ENCODE measurements at regions not wholly inside any gene's neighbourhood (a gene's known extent, or its start where the extent isn't known, plus 50 kb on each side); places are given as distances from the start of the nearest gene placed in this dataset.
"Not testable (repeated sequence)": the region's sequence is repeated elsewhere in the genome, so short reads cannot be mapped to it uniquely, and the experiment has no call there.

GRCh38 chr16:65760874-65761273 is 605.6 kb upstream of the CDH5 start:
- DNase-seq (ENCODE audit: low read depth in 2 of 3, low spot score in 2 of 3), result no peak

DNA sequence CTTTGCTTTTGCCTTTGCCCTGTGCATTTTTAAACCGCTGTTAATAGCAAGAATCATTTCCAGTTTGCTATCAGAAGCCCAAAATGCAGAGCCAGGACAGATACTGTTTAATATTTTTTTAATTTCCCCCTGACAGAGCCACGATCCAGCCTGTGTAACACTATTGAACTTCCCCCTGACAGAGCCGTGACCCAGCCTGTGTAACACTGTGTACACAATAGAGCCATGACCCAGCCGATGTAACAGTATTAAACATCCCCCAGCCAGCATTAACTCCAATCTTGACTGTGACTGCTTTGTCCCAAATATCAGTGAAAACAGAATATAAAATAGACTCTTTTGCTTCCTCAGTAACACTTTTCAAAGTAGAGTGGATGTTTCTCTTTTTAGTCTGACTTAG is 607.9 kb upstream of the CDH5 start:
- no peak for DNase-seq (ENCODE audit: low read depth in 2 of 3, low spot score in 2 of 3)

DNA sequence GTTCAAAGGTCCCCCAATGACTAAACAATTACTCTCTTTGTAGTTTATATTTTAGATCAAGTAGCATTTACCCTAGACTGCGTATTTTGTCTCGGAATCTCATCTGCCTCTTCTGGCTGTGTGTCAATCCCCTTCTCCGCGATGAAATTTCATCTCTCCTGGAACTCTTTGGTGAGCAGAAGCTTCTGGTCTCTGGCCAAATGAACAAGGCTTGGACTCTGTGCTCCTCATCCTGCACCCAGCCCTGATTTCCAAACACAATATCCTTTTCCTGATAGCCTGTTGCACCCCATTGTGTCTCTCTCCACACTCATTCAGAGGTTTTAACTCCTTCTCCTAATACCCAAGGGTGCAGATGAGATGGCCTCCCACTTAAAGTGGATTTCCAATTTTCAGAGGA is 609.4 kb upstream of the CDH5 start:
- DNase-seq (ENCODE audit: low read depth in 2 of 3, low spot score in 2 of 3), result no peak

DNA sequence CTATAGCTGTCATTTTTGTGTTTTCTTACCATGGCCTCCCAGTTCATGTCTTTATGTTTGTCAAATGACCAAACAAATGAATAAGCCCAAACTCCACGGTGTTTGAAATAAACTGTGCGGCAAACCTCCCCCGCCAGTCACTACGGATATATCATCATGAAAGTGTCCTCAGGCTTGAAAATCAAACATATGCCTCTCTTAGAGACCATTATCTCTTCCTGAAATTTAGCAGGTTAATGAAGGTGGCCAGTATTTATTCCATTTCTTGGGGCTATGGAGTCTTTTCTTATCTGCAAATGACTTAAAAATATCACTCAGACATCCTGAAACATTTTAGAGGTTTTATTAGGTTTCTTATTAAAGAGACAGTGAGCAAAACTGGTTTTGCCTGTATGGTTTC is 610.3 kb upstream of the CDH5 start:
- DNase-seq (ENCODE audit: low read depth in 2 of 3, low spot score in 2 of 3), result no peak

DNA sequence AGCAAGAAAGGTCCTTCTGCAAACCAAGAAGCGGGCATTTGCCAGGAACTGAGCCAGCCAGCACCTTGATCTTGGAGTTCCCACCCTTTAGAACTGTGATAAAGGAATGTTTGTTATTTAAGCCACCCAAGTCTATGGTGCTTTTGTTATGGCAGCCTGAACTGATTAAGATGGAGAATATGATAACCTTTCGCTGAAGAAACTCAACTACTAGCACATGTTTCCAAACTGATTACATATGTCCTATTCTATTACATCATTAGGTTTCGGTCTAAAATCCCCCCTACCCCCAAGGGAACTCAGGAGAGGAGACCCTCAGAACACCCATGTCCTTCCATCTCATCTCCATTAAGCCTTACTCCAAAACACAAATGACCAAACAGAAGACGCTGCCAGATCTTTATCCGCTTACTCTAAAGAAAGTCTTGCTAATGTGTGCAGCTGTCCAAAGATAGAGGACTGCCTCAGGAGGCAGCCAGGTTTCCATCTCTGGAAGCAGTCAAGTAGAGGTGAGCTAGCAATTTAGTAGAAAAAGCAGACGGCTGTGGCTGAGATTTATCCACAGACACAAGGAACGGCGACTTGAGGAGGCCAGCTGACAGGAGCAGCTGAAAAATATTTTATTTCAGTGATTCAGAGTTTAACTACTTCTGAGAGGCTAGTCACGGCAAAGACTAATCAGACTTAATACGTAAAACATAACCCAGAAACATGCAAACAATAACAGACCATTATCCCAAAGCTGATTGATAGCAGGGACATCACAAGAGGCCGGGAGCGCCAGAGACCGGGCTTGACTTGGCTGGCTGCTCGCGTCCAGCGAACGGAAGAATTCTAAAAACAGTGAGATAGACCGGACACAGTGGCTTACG is 611.4 kb upstream of the CDH5 start:
- DNase-seq (ENCODE audit: low read depth in 2 of 3, low spot score in 2 of 3), result no peak

DNA sequence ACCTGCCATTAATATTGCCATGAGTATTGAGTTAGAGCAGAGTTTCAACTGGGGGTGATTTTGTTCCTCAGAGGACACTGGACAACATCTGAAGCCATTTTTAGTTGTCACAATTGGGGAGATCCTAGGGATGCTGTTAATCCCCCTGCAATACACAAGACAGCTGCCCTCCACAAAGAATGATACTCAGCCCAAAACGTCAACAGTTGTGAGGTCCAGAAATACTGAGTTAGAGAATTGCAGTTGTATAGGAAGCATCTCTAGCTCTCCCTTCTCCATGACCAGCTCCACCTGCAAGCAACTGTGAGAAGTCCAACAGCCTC is 614.0 kb upstream of the CDH5 start:
- DNase-seq (ENCODE audit: low read depth in 2 of 3, low spot score in 2 of 3), result no peak

- DNase-seq (ENCODE audit: low read depth in 2 of 3, low spot score in 2 of 3), result no peak
Measured at GRCh38 chr16:65751622-65752521, 614.6 kb upstream of the CDH5 start.

DNA sequence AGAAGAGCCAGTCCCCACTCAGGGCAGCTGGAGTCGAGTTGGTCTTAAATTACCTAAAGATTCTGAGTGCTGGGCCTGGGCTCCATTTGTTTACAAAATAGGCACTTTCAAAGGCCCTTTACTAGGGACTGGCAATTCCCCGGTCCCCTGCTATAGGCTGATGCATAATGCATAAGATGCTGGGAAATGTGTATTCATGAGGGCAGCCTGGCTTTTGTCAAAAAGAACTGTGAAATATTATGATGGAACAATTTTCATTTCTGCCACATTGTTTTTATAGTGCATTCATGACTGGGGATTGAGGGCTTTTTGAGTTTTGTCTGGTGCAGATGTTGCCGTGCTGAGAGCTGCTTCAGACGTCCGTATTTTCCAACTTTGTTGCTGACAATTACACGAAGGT is 617.0 kb upstream of the CDH5 start:
- DNase-seq (ENCODE audit: low read depth in 2 of 3, low spot score in 2 of 3), result no peak

- no peak for DNase-seq (ENCODE audit: low read depth in 2 of 3, low spot score in 2 of 3)
Measured at GRCh38 chr16:65746941-65747340, 619.5 kb upstream of the CDH5 start.

DNA sequence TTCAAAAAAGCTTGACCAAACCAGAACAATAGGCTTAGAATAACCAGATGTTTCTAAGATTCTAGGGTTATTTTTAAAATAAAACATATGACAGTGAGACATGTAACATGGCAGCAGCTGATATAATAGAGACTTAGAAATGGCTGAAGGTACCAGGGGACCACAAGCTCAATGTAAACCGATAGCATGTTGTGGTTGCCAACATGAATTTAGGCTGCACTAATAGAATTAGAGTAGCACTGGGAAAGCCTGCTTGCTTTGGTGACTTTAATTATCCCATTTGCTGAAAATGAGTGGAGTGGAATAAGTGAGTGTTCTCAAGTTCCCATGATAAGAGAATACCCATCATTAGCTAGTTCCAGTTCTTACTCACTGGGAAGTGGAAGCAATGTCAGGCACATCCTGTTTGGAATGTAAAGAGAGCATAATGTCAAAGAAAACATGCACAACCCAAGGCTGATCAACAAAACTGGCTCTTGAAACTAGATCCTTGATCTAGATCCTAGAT is 621.2 kb upstream of the CDH5 start:
- no peak for DNase-seq (ENCODE audit: low read depth in 2 of 3, low spot score in 2 of 3)

DNA sequence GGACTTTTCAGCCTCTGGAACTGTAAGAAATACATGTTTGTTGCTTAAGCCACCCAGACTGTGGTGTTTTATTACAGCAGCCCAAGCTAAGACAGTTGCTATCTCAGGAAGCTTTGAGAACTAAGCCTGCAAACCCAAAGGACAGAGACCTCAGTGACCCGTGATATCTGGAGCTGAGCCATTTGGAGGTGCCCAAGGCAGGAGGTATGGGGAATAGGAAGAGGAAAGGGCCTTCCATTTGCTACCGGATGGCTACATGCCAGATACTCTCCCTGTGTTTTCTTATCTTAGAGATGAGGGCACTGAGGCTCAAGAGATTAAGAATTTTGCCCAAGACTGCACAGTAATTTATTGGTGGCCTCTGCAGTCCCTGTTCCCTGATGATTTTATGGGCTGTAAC is 622.1 kb upstream of the CDH5 start:
- DNase-seq (ENCODE audit: low read depth in 2 of 3, low spot score in 2 of 3), result no peak

GRCh38 chr16:65743558-65743957 is 621.7 kb upstream of the CDH11 start:
- DNase-seq (ENCODE audit: low read depth in 2 of 3, low spot score in 2 of 3), result no peak

GRCh38 chr16:65740711-65741110 is 618.8 kb upstream of the CDH11 start:
- no peak for DNase-seq (ENCODE audit: low read depth in 2 of 3, low spot score in 2 of 3)

DNA sequence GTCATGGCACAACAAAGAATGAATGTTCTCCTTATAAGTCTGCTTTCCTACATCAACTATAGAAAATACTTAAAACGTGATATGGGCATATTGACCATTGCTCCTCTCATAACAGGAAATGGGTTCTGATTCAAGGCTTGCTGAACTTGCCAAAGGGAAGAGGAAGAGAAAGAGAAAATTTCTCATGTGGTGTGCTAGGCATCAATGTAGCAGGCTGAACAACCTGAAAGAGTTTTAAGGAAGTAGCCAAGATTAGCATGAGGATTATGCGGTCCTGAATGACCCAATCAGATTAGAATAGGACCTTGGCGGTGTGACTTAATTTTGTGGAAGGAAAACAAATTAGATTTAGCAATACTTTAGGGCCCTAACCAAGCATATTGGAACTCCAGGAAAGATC is 617.7 kb upstream of the CDH11 start:
- no peak for DNase-seq (ENCODE audit: low read depth in 2 of 3, low spot score in 2 of 3)

GRCh38 chr16:65737831-65738230 is 616.0 kb upstream of the CDH11 start:
- no peak for DNase-seq (ENCODE audit: low read depth in 2 of 3, low spot score in 2 of 3)

DNA sequence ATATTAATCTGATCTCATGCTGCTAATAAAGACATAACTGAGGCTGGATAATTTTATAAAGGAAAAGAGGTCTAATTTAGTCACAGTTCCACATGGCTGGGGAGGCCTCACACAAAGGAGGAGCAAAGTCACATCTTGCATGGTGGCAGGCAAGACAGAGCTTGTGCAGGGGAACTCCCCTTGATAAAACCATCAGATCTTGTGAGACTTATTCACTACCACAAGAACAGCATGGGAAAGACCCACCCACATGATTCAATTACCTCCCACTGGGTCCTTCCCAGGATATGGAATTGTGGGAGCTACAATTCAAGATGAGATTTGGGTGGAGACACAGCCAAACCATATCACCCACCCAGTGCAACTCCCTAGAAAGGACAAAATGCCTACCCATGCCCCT is 613.8 kb upstream of the CDH11 start:
- not testable (repeated sequence) for DNase-seq (ENCODE audit: low read depth in 2 of 3, low spot score in 2 of 3)

- no peak for DNase-seq (ENCODE audit: low read depth in 2 of 3, low spot score in 2 of 3)
Measured at GRCh38 chr16:65733721-65734120, 611.9 kb upstream of the CDH11 start.

GRCh38 chr16:65731833-65732232 is 610.0 kb upstream of the CDH11 start:
- DNase-seq (ENCODE audit: low read depth in 2 of 3, low spot score in 2 of 3), result no peak

DNA sequence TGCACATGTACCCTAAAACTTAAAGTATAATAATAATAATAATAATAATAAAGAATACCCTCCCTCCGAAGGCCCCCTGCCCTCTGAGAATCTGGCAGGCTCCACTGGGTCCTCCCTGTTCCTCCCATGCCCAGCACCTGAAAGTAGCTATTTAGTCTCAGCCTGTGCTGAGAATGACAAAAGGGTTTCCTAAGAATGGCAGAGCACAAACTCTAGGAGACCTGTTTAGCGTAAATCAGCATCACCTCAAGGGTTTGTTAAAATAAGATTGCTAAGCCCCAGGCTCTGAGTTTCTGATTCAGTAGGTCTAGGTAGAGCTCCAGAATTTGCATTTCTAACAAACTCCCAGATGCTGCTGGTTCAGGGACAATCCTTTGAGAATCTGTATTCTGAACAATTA is 606.8 kb upstream of the CDH11 start:
- no peak for DNase-seq (ENCODE audit: low read depth in 2 of 3, low spot score in 2 of 3)

DNA sequence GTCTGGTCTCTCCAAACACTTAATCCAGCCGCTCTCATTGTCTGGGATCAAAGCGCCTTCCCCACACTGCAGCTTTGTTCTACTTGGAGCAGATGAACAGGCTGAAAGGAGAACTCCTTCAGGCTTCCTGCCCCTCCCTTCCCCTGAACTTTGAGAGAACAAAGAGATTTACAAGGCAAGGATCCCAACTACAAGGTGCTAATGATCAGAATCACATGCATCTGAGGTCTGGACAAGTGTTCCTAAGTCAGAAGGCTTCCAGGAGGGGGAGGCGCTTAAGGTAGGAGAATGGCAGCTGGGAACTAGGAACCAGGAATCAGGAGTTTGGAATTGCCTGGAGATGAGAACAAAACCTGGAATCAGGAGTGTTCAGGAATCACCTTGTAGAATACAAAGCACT is 606.3 kb upstream of the CDH11 start:
- DNase-seq (ENCODE audit: low read depth in 2 of 3, low spot score in 2 of 3), result no peak

DNA sequence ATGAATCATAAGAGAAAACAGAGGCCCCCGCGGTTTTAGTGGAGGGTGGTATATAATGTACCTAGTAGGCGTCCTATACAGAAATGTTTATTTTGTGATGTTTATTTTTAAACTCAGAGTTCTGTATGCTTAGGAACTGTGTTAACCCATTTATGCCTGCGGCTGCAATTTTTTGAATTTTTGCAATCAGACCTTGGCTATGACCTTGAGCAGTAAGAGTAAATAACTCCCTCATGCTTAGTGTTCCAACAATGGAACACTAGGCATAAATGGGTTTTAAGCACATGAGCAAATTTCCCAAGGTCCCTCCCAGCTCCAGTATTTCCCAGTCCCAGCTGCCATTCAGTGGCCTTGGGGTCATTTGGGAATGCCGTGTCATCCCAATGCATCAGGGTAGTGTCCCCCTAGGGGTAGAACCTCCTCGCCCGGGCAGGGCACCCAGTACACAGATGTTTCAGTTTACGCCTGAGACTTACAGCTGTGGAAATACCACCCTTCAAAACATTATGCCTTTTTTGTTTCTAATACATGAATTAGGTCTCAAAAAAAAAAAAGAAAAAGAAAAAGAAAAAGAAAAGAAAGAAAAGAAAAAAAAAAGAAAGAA is 605.8 kb upstream of the CDH11 start:
- no peak for DNase-seq (ENCODE audit: low read depth in 2 of 3, low spot score in 2 of 3)

All from hematopoietic multipotent progenitor cell (in vitro differentiated cells).